NAMALWA (cell line): ENCODE measurements at regions not wholly inside any gene's neighbourhood (a gene's known extent, or its start where the extent isn't known, plus 50 kb on each side); places are given as distances from the start of the nearest gene placed in this dataset.
"Not testable (repeated sequence)": the region's sequence is repeated elsewhere in the genome, so short reads cannot be mapped to it uniquely, and the experiment has no call there.

Source experiments
- DNase-seq: peaks from one replicate; pipeline ENCODE4 v3.0.0-alpha.2; 2015; ENCODE audit warnings: low spot score

GRCh38 chr5:124173386-124173785 is 573.1 kb downstream of the ZNF608 start:
- DNase-seq = no peak

GRCh38 chr5:124172389-124173003 is 573.9 kb downstream of the ZNF608 start:
- DNase-seq = no peak

GRCh38 chr5:124168093-124168492 is 578.3 kb downstream of the ZNF608 start:
- not testable (repeated sequence) for DNase-seq

- peak; percentile 54 for DNase-seq
These were observed 583.5 kb downstream of the ZNF608 start for GRCh38 chr5:124162767-124163532.

GRCh38 chr5:124161266-124161665 is 585.2 kb downstream of the ZNF608 start:
- no peak for DNase-seq

GRCh38 chr5:124160265-124160664 is 586.2 kb downstream of the ZNF608 start:
- DNase-seq = no peak

GRCh38 chr5:124157320-124157719 is 589.1 kb downstream of the ZNF608 start:
- DNase-seq = peak; percentile 55

- DNase-seq = no peak
These were observed 589.9 kb downstream of the ZNF608 start for GRCh38 chr5:124156415-124156996.

GRCh38 chr5:124154714-124155113 is 591.7 kb downstream of the ZNF608 start:
- peak; percentile 16 for DNase-seq

GRCh38 chr5:124153588-124153987 is 592.9 kb downstream of the ZNF608 start:
- DNase-seq = no peak

GRCh38 chr5:124148574-124148973 is 597.9 kb downstream of the ZNF608 start:
- DNase-seq = no peak

GRCh38 chr5:124140060-124140459 is 606.4 kb downstream of the ZNF608 start:
- no peak for DNase-seq

GRCh38 chr5:124139477-124139876 is 607.0 kb downstream of the ZNF608 start:
- DNase-seq = no peak

- no peak for DNase-seq
These were observed 609.8 kb downstream of the ZNF608 start for GRCh38 chr5:124136609-124137008.

- no peak for DNase-seq
These were observed 611.5 kb downstream of the ZNF608 start for GRCh38 chr5:124134941-124135340.

GRCh38 chr5:124133406-124133805 is 613.0 kb downstream of the ZNF608 start:
- no peak for DNase-seq

GRCh38 chr5:124132843-124133242 is 613.6 kb downstream of the ZNF608 start:
- no peak for DNase-seq

GRCh38 chr5:124131466-124131865 is 615.0 kb downstream of the ZNF608 start:
- DNase-seq = no peak

GRCh38 chr5:124130816-124131215 is 615.6 kb downstream of the ZNF608 start:
- no peak for DNase-seq

GRCh38 chr5:124128867-124129266 is 616.9 kb downstream of the CSNK1G3 start:
- DNase-seq = no peak

GRCh38 chr5:124126504-124127217 is 614.7 kb downstream of the CSNK1G3 start:
- DNase-seq = no peak

- DNase-seq = no peak
These were observed 612.8 kb downstream of the CSNK1G3 start for GRCh38 chr5:124124711-124125229.
